Endothelial cell of umbilical vein (primary cell): ENCODE measurements at regions not wholly inside any gene's neighbourhood (a gene's known extent, or its start where the extent isn't known, plus 50 kb on each side); places are given as distances from the start of the nearest gene placed in this dataset.

Source experiments
- CTCF ChIP-seq, 2 donors: IDR thresholded peaks; 1 replicate in 1 of 2; 2 replicates in 1 of 2; pipeline ENCODE4 v1.5.1; 2011; ENCODE audit warnings: low read length in 2 of 2, mild to moderate bottlenecking in 2 of 2, moderate library complexity in 2 of 2, control low read depth in 1 of 2, inconsistent platforms in 1 of 2, low read depth in 1 of 2; ENCODE audit not compliant: insufficient read depth in 1 of 2; ENCODE audit errors: extremely low read depth in 1 of 2
- POLR2AphosphoS5 ChIP-seq: IDR thresholded peaks from 2 replicates; pipeline ENCODE4 v1.6.1; 2012; ENCODE audit warnings: low read depth, mild to moderate bottlenecking, control low read depth, low read length, moderate library complexity; ENCODE audit not compliant: insufficient read depth

GRCh38 chr6:33853736-33854135 is 49.9 kb upstream of the MLN start:
- TF ChIP-seq CTCF (IDR thresholded peaks at IDR 0.05; ENCODE audit: extremely low read depth in 1 of 2, insufficient read depth in 1 of 2, low read depth in 1 of 2, low read length in 2 of 2): no peak
- TF ChIP-seq POLR2AphosphoS5: no peak
